Activated CD8-positive, alpha-beta T cell treated with anti-CD3 and anti-CD28 coated beads, Interleukin-2, amount 10 ng/mL, durations not matched to agents 7 days and 5 days (primary cell): ENCODE measurements at regions not wholly inside any gene's neighbourhood (a gene's known extent, or its start where the extent isn't known, plus 50 kb on each side); places are given as distances from the start of the nearest gene placed in this dataset.

Experiments
- ATAC-seq: fragments of 150-1000 bp; cut with Tn5 transposase; one replicate; pipeline ENCODE4 v1.10.0; 2021; ENCODE audit warnings: moderate library complexity
- CTCF ChIA-PET: fragments of 350-600 bp; sonication (Branson Sonifier 250); formaldehyde crosslinking; loops from one replicate; lab custom pipeline; 2021; ENCODE audit warnings: antibody characterized with exemption; lab: Charles Lee
- POLR2A ChIA-PET: fragments of 350-600 bp; sonication (Branson Sonifier 250); formaldehyde crosslinking; loops from one replicate; lab custom pipeline; 2021; ENCODE audit warnings: antibody characterized with exemption; lab: Charles Lee
- DNase-seq: peaks from one replicate; pipeline ENCODE4 v3.0.0-alpha.2; 2020
- H3K27ac Mint-ChIP-seq: one replicate; pipeline ENCODE4 v1.8.0; 2021; ENCODE audit warnings: mild to moderate bottlenecking, mixed read lengths
- H3K27me3 Mint-ChIP-seq: one replicate; pipeline ENCODE4 v1.8.0; 2021; ENCODE audit warnings: low read depth, mixed read lengths
- H3K36me3 Mint-ChIP-seq: one replicate; pipeline ENCODE4 v1.8.0; 2021; ENCODE audit warnings: low read depth, mixed read lengths
- H3K4me1 Mint-ChIP-seq: one replicate; pipeline ENCODE4 v1.8.0; 2021; ENCODE audit warnings: low read depth, mixed read lengths
- H3K4me3 Mint-ChIP-seq: one replicate; pipeline ENCODE4 v1.8.0; 2021; ENCODE audit warnings: mild to moderate bottlenecking, mixed read lengths
- H3K9me3 Mint-ChIP-seq: one replicate; pipeline ENCODE4 v1.8.0; 2022; ENCODE audit warnings: mixed read lengths; ENCODE audit not compliant: insufficient read depth

- no peak overlapping the region for H3K27ac Mint-ChIP-seq
- no peaks in the 10 kb centered on the region for H3K27me3 Mint-ChIP-seq
- no peaks in the 10 kb centered on the region for H3K9me3 Mint-ChIP-seq
- no peaks in the 10 kb centered on the region for H3K4me1 Mint-ChIP-seq
- POLR2A ChIA-PET = no interaction called here
- ATAC-seq = no peak
- no peak for DNase-seq
- CTCF ChIA-PET = no interaction called here
- H3K36me3 Mint-ChIP-seq = no peaks in the 10 kb centered on the region
- no peak overlapping the region for H3K4me3 Mint-ChIP-seq
Measured at GRCh38 chr11:104385884-104386283, 221.9 kb upstream of the PDGFD start.

DNA sequence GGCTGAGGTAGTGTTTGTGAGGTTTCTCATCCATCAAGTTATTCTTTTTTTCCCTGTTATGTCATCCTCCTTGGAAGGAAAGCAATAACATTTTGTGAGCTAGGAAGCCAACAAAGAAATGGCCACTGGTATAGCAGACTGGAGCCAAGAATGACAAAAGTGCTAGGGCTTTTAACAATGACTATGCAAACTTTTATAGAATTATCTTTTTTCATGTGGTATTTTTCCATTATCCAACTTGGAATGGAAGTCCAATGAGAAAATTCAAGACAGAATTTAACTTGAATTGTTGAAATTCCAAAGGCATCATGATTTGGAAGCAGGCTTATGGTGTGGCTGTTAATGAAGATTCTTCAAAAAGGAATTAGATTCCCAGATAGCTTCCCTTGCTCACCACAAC is 216.4 kb upstream of the PDGFD start:
- Mint-ChIP-seq H3K9me3 (no peaks in the 10 kb centered on the region), H3K4me3 (no peak overlapping the region), H3K36me3 (no peaks in the 10 kb centered on the region), H3K4me1 (no peaks in the 10 kb centered on the region), H3K27me3 (no peaks in the 10 kb centered on the region), H3K27ac (no peak overlapping the region)
- no peak for DNase-seq
- CTCF ChIA-PET = no interaction called here
- no peak for ATAC-seq
- POLR2A ChIA-PET = no interaction called here

DNA sequence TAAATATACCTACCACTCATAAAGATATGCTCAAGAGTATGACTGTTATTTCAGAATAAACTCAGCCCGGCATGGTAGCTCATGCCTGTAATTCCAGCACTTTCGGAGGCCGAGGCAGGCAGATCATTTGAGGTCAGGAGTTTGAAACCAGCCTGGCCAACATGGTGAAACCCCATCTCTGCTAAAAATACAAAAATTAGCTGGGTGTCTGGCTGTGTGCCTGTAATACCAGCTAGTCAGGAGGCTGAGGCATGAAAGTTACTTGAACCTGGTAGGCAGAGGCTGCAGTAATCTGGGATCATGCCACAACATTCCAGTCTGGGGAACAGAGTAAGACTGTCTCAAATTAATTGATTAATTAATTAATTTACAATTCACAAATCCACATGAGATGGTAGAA is 208.2 kb upstream of the PDGFD start:
- Mint-ChIP-seq H3K36me3 (no peaks in the 10 kb centered on the region), H3K9me3 (no peaks in the 10 kb centered on the region), H3K27ac (no peak overlapping the region), H3K27me3 (no peaks in the 10 kb centered on the region), H3K4me3 (no peak overlapping the region), H3K4me1 (no peaks in the 10 kb centered on the region)
- CTCF ChIA-PET = no interaction called here
- POLR2A ChIA-PET = no interaction called here
- no peak for DNase-seq
- ATAC-seq = no peak

DNA sequence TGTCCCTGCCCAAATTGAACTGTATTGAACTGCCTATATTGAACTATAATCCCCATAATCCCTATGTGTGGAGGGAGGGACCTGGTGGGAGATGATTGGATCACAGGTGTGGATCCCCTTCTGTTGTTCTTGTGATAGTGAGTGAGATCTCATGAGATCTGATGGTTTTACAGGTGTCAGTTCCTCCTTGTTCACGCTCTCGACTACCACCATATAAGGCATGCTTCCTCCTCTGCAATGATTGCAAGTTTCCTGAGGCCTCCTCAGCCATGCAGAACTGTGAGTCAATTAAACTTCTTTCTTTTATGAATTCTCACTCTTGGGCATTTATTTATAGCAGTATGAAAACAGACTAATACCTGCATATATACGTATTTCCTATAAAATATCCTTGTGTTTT is 206.5 kb upstream of the PDGFD start:
- Mint-ChIP-seq H3K27me3 (no peaks in the 10 kb centered on the region), H3K4me1 (no peaks in the 10 kb centered on the region), H3K27ac (no peak overlapping the region), H3K9me3 (no peaks in the 10 kb centered on the region), H3K4me3 (no peak overlapping the region), H3K36me3 (no peaks in the 10 kb centered on the region)
- ChIA-PET CTCF (no interaction called here), POLR2A (no interaction called here)
- ATAC-seq = no peak
- DNase-seq = no peak

- no peak overlapping the region for H3K4me3 Mint-ChIP-seq
- ATAC-seq = no peak
- no peaks in the 10 kb centered on the region for H3K4me1 Mint-ChIP-seq
- no peaks in the 10 kb centered on the region for H3K27me3 Mint-ChIP-seq
- no peak overlapping the region for H3K27ac Mint-ChIP-seq
- H3K9me3 Mint-ChIP-seq = no peaks in the 10 kb centered on the region
- CTCF ChIA-PET = no interaction called here
- no peaks in the 10 kb centered on the region for H3K36me3 Mint-ChIP-seq
- DNase-seq = no peak
- POLR2A ChIA-PET = no interaction called here
Measured at GRCh38 chr11:104369761-104370160, 205.8 kb upstream of the PDGFD start.

DNA sequence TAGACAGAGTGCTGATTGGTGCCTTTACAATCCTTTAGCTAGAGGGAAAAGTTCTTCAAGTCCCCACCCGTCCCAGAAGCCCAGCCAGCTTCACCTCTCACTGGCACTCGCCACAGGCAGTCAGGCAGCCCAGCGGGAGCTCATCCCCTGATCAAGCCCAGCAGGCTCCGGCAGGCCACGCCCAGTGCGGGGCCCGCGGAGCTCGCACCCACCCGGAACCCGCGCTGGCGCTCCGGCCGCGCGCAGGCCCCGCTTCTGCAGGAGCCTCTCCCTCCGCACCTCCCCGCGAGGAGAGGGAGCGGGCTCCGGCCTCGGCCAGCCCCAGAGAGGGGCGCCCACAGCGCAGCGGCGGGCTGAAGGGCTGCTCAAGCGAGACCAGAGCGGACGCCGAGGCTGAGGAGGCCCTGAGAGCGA is 202.4 kb upstream of the PDGFD start:
- no peaks in the 10 kb centered on the region for H3K27me3 Mint-ChIP-seq
- DNase-seq = no peak
- H3K27ac Mint-ChIP-seq = no peak overlapping the region
- H3K9me3 Mint-ChIP-seq = no peaks in the 10 kb centered on the region
- ChIA-PET CTCF (no interaction called here), POLR2A (no interaction called here)
- no peak for ATAC-seq
- no peaks in the 10 kb centered on the region for H3K36me3 Mint-ChIP-seq
- H3K4me1 Mint-ChIP-seq = no peaks in the 10 kb centered on the region
- H3K4me3 Mint-ChIP-seq = no peak overlapping the region

DNA sequence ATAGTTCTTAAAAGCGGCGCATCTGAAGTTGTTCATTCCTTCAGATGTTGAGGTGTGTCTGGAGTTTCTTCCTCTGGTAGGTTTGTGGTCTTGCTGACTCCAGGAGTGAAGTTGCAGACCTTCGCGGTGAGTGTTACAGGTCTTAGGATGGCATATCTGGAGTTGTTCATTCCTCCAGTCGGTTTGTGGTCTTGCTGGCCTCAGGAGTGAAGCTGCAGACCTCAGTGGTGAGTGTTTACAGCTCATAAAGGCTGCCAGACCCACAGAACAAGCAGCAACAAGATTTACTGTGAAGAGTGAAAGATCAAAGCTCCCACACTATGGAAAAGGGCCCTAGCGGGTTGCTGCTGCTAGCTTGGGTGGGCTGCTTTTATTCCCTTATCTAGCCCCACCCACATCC is 201.7 kb upstream of the PDGFD start:
- DNase-seq (no peak), ATAC-seq (no peak)
- H3K27ac Mint-ChIP-seq = no peak overlapping the region
- H3K9me3 Mint-ChIP-seq = no peaks in the 10 kb centered on the region
- ChIA-PET POLR2A (no interaction called here), CTCF (no interaction called here)
- no peaks in the 10 kb centered on the region for H3K27me3 Mint-ChIP-seq
- H3K4me1 Mint-ChIP-seq = no peaks in the 10 kb centered on the region
- H3K36me3 Mint-ChIP-seq = no peaks in the 10 kb centered on the region
- no peak overlapping the region for H3K4me3 Mint-ChIP-seq

GRCh38 chr11:104361975-104362374 is 198.0 kb upstream of the PDGFD start:
- H3K4me3 Mint-ChIP-seq = no peak overlapping the region
- no peaks in the 10 kb centered on the region for H3K9me3 Mint-ChIP-seq
- no peaks in the 10 kb centered on the region for H3K27me3 Mint-ChIP-seq
- no peaks in the 10 kb centered on the region for H3K4me1 Mint-ChIP-seq
- no peak overlapping the region for H3K27ac Mint-ChIP-seq
- ATAC-seq = no peak
- CTCF ChIA-PET = no interaction called here
- DNase-seq = no peak
- H3K36me3 Mint-ChIP-seq = no peaks in the 10 kb centered on the region
- POLR2A ChIA-PET = no interaction called here

- CTCF ChIA-PET = no interaction called here
- no peak for DNase-seq
- Mint-ChIP-seq H3K27me3 (no peaks in the 10 kb centered on the region), H3K4me1 (no peaks in the 10 kb centered on the region), H3K4me3 (no peak overlapping the region), H3K27ac (no peak overlapping the region), H3K36me3 (no peaks in the 10 kb centered on the region), H3K9me3 (no peaks in the 10 kb centered on the region)
- ATAC-seq = no peak
- POLR2A ChIA-PET = no interaction called here
Measured at GRCh38 chr11:104352036-104352435, 188.1 kb upstream of the PDGFD start.

DNA sequence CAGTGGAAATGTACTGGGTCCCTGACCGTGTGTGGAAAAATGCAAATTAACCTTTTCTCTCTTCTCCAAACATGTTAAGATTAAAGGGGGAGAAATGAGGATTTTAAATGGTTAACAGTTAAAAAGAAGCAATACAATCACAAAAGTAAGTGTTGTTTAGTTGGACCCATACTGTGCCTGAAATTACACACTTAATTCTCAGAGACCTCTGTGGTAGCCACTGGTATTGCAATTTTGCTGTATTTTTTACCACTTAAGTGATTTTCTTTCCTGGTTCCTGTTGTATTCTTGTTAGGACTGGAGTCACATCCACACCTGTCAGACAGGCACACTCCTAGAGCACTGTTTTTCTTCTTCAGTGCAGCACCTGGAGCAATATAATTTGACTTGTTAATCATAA is 179.6 kb upstream of the PDGFD start:
- ChIA-PET POLR2A (no interaction called here), CTCF (no interaction called here)
- Mint-ChIP-seq H3K4me3 (no peak overlapping the region), H3K27ac (no peak overlapping the region), H3K9me3 (no peaks in the 10 kb centered on the region), H3K27me3 (no peaks in the 10 kb centered on the region), H3K4me1 (no peaks in the 10 kb centered on the region), H3K36me3 (no peaks in the 10 kb centered on the region)
- ATAC-seq (no peak), DNase-seq (no peak)

- ChIA-PET POLR2A (no interaction called here), CTCF (no interaction called here)
- Mint-ChIP-seq H3K9me3 (no peaks in the 10 kb centered on the region), H3K4me3 (no peak overlapping the region), H3K27me3 (no peaks in the 10 kb centered on the region), H3K27ac (no peak overlapping the region), H3K4me1 (no peaks in the 10 kb centered on the region), H3K36me3 (no peaks in the 10 kb centered on the region)
- no peak for DNase-seq
- ATAC-seq = no peak
Measured at GRCh38 chr11:104340590-104340989, 176.6 kb upstream of the PDGFD start.

DNA sequence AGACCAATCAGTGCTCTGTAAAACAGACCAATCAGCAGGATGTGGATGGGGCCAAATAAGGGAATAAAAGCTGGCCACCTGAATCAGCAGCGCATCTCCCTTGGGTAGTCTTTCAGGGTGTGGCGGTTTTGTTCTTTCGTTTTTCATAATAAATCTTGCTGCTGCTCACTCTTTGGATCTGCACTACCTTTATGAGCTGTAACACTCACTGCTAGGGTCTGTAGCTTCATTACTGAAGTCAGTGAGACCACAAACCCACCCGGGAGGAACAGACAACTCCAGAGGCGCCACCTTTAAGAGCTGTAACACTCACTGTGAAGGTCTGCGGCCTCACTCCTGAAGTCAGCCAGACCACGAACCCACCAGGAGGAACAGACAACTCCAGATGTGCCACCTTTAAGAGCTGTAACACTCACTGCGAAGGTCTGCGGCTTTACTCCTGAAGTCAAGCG is 175.5 kb upstream of the PDGFD start:
- H3K27ac Mint-ChIP-seq = no peak overlapping the region
- DNase-seq (no peak), ATAC-seq (no peak)
- H3K27me3 Mint-ChIP-seq = no peaks in the 10 kb centered on the region
- H3K9me3 Mint-ChIP-seq = no peaks in the 10 kb centered on the region
- H3K4me3 Mint-ChIP-seq = no peak overlapping the region
- ChIA-PET POLR2A (interaction anchor here (0.6 kb wide), 1 partner anchor 259 kb away, joined by 3 read pairs; no protein-coding TSS in a partner anchor), CTCF (no interaction called here)
- H3K36me3 Mint-ChIP-seq = no peaks in the 10 kb centered on the region
- no peaks in the 10 kb centered on the region for H3K4me1 Mint-ChIP-seq

GRCh38 chr11:104338186-104338585 is 174.2 kb upstream of the PDGFD start:
- no peak overlapping the region for H3K27ac Mint-ChIP-seq
- H3K4me1 Mint-ChIP-seq = no peaks in the 10 kb centered on the region
- no peaks in the 10 kb centered on the region for H3K9me3 Mint-ChIP-seq
- ATAC-seq (no peak), DNase-seq (no peak)
- CTCF ChIA-PET = no interaction called here
- POLR2A ChIA-PET = no interaction called here
- no peak overlapping the region for H3K4me3 Mint-ChIP-seq
- no peaks in the 10 kb centered on the region for H3K36me3 Mint-ChIP-seq
- H3K27me3 Mint-ChIP-seq = no peaks in the 10 kb centered on the region
